AG09319 (cell line): ENCODE measurements at regions not wholly inside any gene's neighbourhood (a gene's known extent, or its start where the extent isn't known, plus 50 kb on each side); places are given as distances from the start of the nearest gene placed in this dataset.

Experiments used
- DNase-seq: peaks from one replicate; pipeline ENCODE4 v3.0.0-alpha.2; 2010; ENCODE audit warnings: low read depth; ENCODE audit errors: extremely low read depth
- TF ChIP-seq, protein P1 (sequence below): IDR thresholded peaks from 2 replicates; pipeline ENCODE4 v1.5.1; 2011; ENCODE audit warnings: low read depth, mild to moderate bottlenecking, inconsistent platforms, low read length, moderate library complexity

DNA sequence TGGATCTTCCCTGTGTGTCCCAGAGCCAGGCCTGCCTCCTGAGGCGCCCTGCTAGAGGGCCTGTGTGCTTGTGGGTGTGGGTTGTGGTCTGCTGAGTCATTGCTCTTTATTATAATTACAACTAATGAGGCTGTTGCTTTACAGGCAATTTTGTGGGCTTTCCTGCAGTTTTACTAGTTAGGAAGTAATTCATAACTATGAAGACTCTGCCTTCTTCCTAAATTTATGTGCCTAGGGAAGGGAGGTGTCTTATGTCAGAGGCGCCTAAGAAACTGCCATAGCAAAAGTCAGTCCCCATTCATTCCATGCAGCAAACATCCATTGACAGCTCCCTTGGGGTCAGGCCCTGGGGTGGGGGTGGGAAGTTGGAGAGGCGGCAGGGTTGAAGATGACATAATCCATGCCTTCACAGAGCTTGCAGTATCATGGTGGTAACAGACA, 359.2 kb downstream of the IDS start:
- DNase-seq = no peak
- TF ChIP-seq, protein P1, sequence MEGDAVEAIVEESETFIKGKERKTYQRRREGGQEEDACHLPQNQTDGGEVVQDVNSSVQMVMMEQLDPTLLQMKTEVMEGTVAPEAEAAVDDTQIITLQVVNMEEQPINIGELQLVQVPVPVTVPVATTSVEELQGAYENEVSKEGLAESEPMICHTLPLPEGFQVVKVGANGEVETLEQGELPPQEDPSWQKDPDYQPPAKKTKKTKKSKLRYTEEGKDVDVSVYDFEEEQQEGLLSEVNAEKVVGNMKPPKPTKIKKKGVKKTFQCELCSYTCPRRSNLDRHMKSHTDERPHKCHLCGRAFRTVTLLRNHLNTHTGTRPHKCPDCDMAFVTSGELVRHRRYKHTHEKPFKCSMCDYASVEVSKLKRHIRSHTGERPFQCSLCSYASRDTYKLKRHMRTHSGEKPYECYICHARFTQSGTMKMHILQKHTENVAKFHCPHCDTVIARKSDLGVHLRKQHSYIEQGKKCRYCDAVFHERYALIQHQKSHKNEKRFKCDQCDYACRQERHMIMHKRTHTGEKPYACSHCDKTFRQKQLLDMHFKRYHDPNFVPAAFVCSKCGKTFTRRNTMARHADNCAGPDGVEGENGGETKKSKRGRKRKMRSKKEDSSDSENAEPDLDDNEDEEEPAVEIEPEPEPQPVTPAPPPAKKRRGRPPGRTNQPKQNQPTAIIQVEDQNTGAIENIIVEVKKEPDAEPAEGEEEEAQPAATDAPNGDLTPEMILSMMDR = no peak

DNA sequence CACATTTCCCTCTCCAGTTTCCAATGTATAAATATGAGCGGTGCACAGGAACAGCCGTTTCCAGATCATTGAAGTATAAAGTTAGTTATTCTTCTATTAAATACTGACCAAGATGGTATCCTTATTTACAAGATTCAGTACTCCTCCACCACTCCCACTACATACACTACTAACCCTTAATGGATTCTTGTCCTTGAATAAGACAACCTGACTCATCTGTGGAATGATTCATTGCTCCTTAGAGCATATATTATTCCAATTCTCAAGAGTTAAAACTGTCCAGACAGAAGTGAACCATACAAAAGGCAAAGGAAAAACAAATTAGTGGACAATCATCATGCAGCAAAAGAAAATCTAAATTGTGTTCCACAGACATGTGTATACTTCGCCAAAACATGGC, 373.3 kb downstream of the IDS start:
- TF ChIP-seq, protein P1 = no peak
- no peak for DNase-seq

DNA sequence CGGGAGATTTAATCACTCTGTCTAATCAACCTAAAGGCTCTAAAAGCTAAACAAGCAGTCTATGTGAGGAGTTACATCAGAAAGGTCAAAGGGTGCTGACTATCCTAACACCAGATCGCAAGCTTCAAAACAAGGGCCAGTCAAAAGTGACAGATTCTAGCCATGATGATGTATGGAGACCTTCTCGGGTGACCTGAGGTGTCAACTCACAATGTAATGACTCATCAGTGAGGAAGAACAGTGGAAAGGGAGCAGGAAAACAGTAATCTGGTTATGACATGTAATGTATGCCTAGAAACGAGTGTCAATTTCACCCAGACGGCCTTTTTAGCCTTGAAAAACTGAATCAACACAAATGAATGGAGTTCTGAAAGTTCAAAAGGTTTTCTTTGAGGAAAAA, 375.3 kb downstream of the IDS start:
- no peak for DNase-seq
- TF ChIP-seq, protein P1 = no peak

- TF ChIP-seq, protein P1 = no peak
- DNase-seq = no peak
Observed at GRCh38 chrX:149124526-149125108, 380.5 kb downstream of the IDS start.

DNA sequence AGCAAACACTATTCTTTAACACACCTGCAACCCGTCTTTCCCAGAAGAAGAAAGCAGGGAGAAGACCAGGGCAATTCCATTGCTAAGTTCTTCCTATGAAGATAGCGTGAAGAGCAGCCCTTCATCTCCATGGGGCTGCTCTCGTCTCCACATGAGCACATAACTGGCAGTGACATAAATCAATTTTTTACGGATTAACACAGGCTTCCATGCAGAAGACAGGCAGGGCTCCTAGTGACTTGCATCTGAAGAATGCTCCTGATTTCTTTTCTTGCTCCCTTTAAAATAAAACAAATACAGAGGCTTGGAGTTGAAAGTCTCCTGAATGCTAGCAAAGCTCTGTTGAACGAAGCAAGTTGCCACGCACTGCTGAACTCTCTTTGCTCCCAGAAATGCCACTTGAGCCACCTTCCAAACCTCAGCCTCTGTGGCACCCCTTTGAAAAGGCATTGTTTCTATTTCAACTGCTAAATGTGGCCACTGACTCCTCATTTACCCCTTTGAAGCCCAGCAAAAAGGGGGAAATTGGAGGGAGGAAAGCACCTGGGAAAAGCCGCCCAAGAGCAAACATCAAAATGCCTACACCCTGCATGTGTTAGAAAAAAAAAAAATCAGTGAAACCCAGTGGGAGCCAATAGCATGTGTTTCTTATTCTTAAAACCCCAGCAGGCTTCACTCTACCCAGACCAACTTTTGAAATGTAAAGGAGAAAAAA, 383.7 kb downstream of the IDS start:
- no peak for DNase-seq
- TF ChIP-seq, protein P1 = no peak

- TF ChIP-seq, protein P1 = no peak
Observed at GRCh38 chrX:149120459-149120858, 384.6 kb downstream of the IDS start.

GRCh38 chrX:149114874-149115273, 390.2 kb downstream of the IDS start:
- no peak for DNase-seq
- TF ChIP-seq, protein P1 = no peak

More at GRCh38 chrX:149120459-149120858, 384.6 kb downstream of the IDS start:
- DNase-seq = no peak
